HG03432 (cell line): ENCODE measurements at regions not wholly inside any gene's neighbourhood (a gene's known extent, or its start where the extent isn't known, plus 50 kb on each side); places are given as distances from the start of the nearest gene placed in this dataset.

ENCODE experiments used
- ATAC-seq: cut with Tn5 transposase; IDR thresholded peaks from one replicate; pipeline ENCODE4 v1.9.1; 2021; ENCODE audit warnings: mild to moderate bottlenecking, moderate library complexity; ENCODE audit not compliant: unreplicated experiment

GRCh38 chr13:105665284-105665683 lies 870.2 kb downstream of the EFNB2 start:
- no peak for ATAC-seq

DNA sequence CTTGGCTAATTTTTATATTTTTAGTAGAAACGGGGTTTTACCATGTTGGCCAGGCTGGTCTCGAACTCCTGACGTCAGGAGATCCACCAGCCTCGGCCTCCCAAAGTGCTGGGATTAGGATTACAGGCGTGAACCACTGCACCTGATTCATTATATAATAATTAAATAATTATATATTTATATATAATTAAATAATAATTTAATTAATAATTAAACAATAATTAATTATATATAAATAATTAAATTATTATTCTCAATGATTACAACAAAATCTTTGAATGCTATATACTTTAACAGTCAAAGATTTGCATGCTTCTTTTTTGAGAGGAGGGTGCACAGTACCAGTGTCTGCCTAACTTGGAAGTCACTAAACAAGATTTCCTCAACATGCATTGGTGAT lies 872.3 kb downstream of the EFNB2 start:
- no peak for ATAC-seq

DNA sequence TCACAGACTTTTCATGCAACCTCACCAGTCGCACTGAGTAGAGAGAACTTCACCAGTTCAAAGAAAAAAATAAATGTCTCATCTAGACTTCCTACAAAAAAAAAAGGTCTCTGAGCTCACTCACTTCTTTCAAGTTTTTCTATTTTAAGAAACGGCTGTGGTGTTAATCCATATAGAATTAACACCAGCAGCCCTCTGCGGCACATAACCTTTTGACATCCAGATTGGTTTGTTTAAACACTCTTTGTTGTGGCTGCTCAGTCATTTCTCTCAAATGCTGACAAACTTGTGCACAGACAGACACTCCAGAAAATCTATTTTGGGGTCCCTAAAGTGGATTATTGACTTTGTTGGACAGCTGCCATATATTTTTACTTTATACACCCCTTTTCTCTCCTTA lies 874.9 kb downstream of the EFNB2 start:
- ATAC-seq: no peak

GRCh38 chr13:105658431-105658830 lies 877.0 kb downstream of the EFNB2 start:
- ATAC-seq: no peak

- ATAC-seq: no peak
These were observed 880.4 kb downstream of the EFNB2 start for GRCh38 chr13:105655046-105655445.

DNA sequence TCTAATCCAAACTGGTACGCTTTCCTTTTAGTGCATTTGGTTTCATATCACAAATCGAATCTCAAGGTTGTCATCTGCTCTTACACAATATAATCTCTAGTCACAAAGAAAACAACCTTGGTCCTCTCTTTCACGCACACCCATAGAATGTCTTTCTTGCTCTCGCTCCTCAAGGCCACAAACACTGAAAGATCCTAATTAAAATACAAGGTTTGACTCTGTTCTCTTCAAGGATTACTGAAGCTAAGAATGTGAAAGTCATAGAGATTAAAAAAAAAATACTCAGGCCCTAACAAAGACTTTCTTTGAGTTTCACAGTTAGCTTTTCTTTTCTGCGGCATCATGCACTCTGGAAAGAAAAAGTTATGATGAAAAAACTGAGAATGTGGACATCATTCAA lies 891.5 kb downstream of the EFNB2 start:
- no peak for ATAC-seq

DNA sequence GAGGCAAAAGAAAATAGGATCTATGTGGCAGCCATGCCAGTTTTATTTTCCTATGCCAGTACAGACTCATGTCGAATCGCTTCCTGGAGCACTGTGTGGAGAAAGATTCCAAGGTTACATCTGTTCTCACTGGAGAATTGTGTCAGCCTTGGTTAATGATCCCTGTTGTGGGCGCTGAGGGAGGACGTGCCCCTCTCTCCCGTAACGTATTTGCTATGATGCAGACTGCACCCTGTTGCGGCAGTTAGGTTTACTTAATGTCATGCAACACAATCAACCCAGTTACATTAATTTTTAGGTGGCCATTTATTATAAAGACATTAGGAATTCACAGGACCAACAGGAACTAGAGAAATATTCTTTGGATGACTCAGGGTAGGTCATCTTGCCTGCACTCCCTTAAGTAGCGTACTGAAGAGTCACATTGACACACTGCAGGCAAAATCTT lies 892.9 kb downstream of the EFNB2 start:
- ATAC-seq: no peak

- no peak for ATAC-seq
These were observed 894.3 kb downstream of the EFNB2 start for GRCh38 chr13:105641121-105641520.

- no peak for ATAC-seq
These were observed 897.0 kb downstream of the EFNB2 start for GRCh38 chr13:105638426-105638825.

DNA sequence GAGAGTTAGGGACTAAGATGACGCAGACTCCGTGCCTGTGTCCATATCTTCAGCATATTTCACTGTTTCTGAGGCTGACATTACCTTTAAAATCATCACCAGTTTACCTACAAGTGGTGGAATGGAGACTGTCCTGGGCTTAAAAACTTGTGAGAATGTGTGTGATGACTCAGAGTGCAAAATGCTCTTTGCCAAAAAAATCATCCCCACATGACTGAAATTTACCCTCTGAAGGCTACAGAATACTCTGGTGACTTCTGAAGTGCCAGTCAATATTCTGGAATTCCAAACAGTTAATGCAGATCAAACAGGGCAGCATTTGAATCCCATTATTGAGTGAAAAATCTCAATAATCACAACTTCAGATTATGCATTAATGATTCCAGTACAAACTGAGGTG lies 901.4 kb downstream of the EFNB2 start:
- ATAC-seq: no peak

DNA sequence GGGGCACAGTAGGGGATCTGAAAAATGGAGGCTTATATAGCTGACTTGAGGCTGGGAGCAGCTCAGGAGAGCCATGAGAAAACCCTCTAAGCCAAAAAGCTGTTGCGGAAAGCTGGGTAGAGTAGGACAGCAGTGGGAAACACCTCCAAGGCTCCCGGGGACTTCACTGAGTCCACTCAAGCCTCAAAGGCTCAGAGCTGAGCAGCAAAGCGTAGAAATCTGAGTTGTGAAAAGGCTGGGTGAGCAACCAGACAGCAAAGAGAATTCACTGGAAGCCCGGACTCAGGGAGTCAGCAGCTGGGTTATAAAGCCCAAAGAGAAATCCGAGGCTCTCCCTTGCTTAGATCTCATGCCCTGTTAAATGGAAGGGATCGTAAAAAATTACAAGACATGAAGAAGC lies 905.0 kb downstream of the EFNB2 start:
- ATAC-seq: no peak

GRCh38 chr13:105627270-105627669 lies 908.2 kb downstream of the EFNB2 start:
- no peak for ATAC-seq

DNA sequence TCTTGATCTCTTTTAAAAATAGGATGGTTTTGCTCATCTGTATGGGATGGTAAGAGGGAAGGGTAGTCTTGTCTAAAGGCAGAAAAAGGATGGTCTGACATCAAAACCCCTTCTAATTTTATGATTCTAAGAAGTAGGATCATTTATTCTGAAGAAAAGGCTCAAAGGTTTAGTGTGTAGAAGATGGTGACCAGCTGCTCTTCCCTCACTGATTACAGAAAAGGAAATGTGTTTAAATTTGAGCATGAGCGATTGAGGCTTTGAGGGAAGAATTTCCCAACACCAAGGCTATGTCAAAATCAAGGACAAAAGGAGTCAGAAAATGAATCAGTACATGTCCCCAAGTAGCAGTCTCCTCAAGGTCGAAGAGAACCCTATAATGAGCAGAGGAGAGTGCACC lies 909.8 kb downstream of the EFNB2 start:
- ATAC-seq: no peak

DNA sequence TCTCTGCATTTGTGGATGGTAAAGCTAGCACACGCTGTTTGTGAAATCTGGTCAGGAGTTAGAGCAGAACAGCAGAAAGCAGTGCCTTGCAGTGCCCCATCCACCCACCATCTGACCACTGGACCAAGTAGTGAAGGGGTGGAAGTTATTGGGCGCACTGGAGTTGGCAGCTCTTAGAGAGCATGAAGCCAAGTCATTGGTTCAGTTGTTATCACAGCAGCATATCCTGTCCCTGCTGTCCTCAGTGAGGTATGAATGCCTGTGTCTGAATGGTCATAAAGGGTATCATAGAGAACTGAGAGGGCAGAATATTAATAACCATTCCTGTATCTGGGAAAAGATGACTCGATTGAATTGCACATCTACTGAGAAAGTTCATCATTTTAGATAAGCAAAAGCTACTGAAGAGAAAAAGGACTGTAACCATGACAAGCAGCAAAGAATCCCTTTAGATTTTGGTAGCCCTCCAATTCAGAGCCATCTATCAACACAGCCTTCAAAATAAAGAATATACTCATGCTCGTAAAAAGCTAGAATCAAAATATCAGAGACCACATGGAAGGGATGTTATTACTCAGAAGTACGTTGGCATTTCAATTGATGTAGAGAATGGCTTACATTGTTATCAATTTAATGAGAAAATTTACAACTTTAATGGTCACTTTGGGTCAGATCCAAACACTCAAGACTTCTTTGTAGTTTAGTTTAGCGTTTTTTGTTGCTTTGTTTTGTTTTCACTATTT lies 919.0 kb downstream of the EFNB2 start:
- ATAC-seq: no peak

- ATAC-seq: no peak
These were observed 922.9 kb downstream of the EFNB2 start for GRCh38 chr13:105612541-105612940.

- ATAC-seq: no peak
These were observed 924.0 kb downstream of the EFNB2 start for GRCh38 chr13:105611424-105611823.

DNA sequence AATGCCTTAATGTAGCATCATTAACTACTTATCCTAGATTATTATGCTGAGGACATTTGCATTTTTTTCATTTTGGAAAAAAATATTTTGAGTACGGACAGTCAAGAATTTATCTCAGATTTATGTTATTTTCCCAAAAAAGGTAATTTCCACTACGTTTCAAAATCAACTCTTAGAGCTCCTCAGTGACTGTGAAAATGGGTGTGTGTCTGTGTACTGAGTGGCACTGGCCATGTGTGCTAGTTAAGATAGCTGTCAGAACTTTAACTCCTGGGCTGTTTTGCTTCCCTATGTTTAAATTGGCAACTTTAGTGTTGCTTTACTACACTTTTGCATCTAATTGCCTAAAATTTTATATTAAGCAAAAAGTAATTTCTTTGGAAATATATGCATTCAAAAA lies 927.4 kb downstream of the EFNB2 start:
- no peak for ATAC-seq

- ATAC-seq: no peak
These were observed 928.0 kb downstream of the EFNB2 start for GRCh38 chr13:105607426-105607825.

DNA sequence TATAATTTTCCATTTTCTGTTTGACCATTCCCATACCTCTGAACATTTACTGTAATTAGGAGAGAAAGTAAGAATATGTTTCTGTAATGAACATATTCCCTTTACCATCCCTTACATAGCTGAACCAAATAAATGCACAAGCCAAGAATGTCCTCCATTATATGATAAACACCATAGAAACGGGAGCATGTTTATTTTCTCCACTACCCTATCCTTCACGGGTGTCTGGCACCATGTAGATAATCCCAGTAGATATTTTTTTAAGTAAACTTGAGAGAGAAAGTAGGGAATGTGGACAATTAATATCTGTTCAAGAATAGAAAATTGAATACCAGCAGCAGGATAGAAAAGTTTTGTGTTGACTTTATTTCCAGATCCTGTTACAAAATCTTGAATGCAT lies 928.4 kb downstream of the EFNB2 start:
- ATAC-seq: no peak

DNA sequence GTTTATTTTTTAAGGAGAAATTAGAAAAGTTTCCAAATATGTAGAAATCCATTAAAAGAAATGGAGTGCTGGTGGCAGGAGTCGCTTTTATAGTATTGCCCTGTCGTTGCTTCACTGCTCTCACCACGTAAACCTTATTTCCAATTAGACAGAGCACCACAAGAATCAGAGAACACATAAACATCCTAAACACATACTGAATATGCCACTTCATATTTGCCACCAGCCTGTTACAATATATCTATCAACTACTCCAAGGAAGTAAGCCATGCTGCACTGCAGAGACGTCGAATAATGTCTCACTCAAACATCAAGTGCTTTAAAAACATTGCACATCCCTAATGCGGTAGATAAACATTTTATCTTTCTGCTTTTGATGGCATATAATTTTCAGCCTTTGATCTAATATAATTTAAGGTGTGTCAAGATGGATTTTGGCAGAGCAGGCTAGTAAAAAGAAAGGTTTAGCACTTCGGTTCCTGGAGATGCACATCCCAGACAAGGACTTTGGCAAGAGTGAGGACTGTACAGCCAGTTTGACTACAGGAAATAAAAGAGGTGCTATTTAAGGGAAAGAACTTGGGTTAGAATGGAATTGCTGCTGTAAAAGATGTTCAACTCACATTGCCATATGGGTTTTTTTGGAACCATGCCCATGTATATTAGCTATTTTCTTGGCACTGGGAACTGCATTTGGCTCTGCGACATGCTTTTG lies 932.3 kb downstream of the EFNB2 start:
- ATAC-seq: no peak

GRCh38 chr13:105599477-105600037 lies 935.9 kb downstream of the EFNB2 start:
- ATAC-seq: no peak

DNA sequence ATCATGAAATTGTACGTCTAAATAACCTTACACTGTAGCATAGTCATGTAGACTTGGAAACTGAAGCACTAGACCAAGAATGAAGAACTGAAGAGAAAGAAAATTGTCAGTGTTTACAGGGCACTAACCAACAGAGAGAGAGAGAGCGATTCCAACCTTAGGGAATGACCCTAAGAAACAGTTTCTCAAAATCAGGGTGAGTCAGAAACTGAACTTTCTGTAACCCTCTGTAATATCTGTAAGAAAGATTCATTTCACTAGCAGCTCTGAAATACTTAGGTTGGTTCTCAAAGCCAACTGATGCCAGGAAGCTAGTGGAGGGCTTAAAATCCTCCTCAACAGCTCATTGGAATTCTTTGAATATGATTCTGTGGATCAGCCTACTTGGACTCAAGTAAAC lies 936.9 kb downstream of the EFNB2 start:
- no peak for ATAC-seq
